ENCODE measurements at regions not wholly inside any gene's neighbourhood (a gene's known extent, or its start where the extent isn't known, plus 50 kb on each side); places are given as distances from the start of the nearest gene placed in this dataset.

DNA sequence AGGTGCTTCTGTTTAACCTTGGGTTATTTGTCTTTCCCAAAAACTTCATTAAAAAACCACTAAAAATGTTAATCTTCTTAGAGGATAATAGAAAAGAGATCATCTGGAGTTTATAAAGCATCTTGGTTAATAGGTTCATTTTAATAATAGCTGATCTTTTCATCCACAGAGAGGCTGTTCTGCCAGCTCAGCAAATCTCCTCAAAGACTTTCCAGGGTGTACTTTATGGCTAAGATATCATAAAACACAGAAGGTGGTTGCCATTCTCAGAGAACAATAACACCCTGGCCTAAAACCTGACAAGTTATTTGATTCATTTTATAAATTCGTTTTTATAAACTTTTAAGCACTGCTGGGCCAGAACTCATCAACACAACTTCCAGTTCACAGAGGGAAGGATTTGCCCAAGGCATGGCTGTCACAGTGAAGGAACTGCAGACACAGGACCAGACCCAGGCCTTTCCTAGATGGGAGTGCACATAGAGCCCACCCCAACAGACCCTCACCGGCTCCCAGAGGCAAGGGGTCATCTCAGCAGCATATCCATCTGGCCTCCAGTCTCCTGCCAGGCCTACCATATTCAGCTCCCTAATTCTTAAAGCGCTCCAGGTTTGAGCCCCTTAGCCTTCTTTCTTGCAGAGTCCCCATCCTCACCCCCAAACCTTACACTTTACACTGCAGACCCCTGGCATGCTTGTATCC lies 203.4 kb upstream of the RAB6C start:
- TF ChIP-seq, protein P1, sequence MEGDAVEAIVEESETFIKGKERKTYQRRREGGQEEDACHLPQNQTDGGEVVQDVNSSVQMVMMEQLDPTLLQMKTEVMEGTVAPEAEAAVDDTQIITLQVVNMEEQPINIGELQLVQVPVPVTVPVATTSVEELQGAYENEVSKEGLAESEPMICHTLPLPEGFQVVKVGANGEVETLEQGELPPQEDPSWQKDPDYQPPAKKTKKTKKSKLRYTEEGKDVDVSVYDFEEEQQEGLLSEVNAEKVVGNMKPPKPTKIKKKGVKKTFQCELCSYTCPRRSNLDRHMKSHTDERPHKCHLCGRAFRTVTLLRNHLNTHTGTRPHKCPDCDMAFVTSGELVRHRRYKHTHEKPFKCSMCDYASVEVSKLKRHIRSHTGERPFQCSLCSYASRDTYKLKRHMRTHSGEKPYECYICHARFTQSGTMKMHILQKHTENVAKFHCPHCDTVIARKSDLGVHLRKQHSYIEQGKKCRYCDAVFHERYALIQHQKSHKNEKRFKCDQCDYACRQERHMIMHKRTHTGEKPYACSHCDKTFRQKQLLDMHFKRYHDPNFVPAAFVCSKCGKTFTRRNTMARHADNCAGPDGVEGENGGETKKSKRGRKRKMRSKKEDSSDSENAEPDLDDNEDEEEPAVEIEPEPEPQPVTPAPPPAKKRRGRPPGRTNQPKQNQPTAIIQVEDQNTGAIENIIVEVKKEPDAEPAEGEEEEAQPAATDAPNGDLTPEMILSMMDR (IDR thresholded peaks at IDR 0.05): no peak
- TF ChIP-seq POLR2A (IDR thresholded peaks at IDR 0.05): no peak

All from Peyer's patch (tissue), 4 donors.